Activated T-cell treated with anti-CD3 and anti-CD28 coated beads, Interleukin-2, amount 50 U/mL, for 72 hours (primary cell): ENCODE measurements at regions not wholly inside any gene's neighbourhood (a gene's known extent, or its start where the extent isn't known, plus 50 kb on each side); places are given as distances from the start of the nearest gene placed in this dataset.

Source experiments
- ATAC-seq, 2 donors: fragments of 150-1000 bp; cut with Tn5 transposase; replicated peaks in 1 of 2; 2 replicates each; pipeline ENCODE4 v1.10.0; 2021; ENCODE audit warnings: moderate library complexity in 2 of 2, mild to moderate bottlenecking in 1 of 2
- DNase-seq, 2 donors: peaks; one replicate each; pipeline ENCODE4 v3.0.0; 2021 to 2022; ENCODE audit warnings: mixed read lengths in 1 of 2
- H3K27ac Mint-ChIP-seq: one replicate; pipeline ENCODE4 v1.8.0; 2022; ENCODE audit warnings: mild to moderate bottlenecking, moderate library complexity, mixed read lengths
- H3K27me3 Mint-ChIP-seq: one replicate; pipeline ENCODE4 v1.8.0; 2022; ENCODE audit warnings: low read depth, mixed read lengths
- H3K36me3 Mint-ChIP-seq, 2 donors: one replicate each; pipeline ENCODE4 v1.8.0; 2022; ENCODE audit warnings: mixed read lengths in 2 of 2, mild to moderate bottlenecking in 1 of 2; ENCODE audit not compliant: insufficient read depth in 2 of 2
- H3K4me1 Mint-ChIP-seq: one replicate; pipeline ENCODE4 v1.8.0; 2022; ENCODE audit warnings: low read depth, mixed read lengths
- H3K4me3 Mint-ChIP-seq, 2 donors: one replicate each; pipeline ENCODE4 v1.8.0; 2022; ENCODE audit warnings: mild to moderate bottlenecking in 2 of 2, mixed read lengths in 2 of 2, moderate library complexity in 2 of 2
- H3K9me3 Mint-ChIP-seq, 2 donors: one replicate each; pipeline ENCODE4 v1.8.0; 2022; ENCODE audit warnings: mixed read lengths in 2 of 2

GRCh38 chr9:87342743-87343142 lies 154.9 kb upstream of the DAPK1 start:
- DNase-seq (no peak), ATAC-seq (no peak)
- no peak overlapping the region for H3K4me3 Mint-ChIP-seq
- H3K27me3 Mint-ChIP-seq = peaks cover 62% of the 10 kb centered on the region
- no peak overlapping the region for H3K27ac Mint-ChIP-seq
- H3K9me3 Mint-ChIP-seq = no peaks in the 10 kb centered on the region
- H3K4me1 Mint-ChIP-seq = peaks cover 6% of the 10 kb centered on the region
- H3K36me3 Mint-ChIP-seq = no peaks in the 10 kb centered on the region

- ATAC-seq (no peak), DNase-seq (no peak)
- Mint-ChIP-seq H3K9me3 (no peaks in the 10 kb centered on the region), H3K4me1 (no peaks in the 10 kb centered on the region), H3K27ac (no peak overlapping the region), H3K36me3 (no peaks in the 10 kb centered on the region), H3K27me3 (peaks cover 50% of the 10 kb centered on the region), H3K4me3 (no peak overlapping the region)
Measured at GRCh38 chr9:87343816-87344430, 153.7 kb upstream of the DAPK1 start.

GRCh38 chr9:87346061-87346665 lies 151.5 kb upstream of the DAPK1 start:
- no peaks in the 10 kb centered on the region for H3K36me3 Mint-ChIP-seq
- DNase-seq (no peak), ATAC-seq (no peak)
- H3K9me3 Mint-ChIP-seq = peaks cover 0 to 4% of the 10 kb centered on the region in 2 donors
- no peak overlapping the region for H3K27ac Mint-ChIP-seq
- no peaks in the 10 kb centered on the region for H3K4me1 Mint-ChIP-seq
- peaks cover 33% of the 10 kb centered on the region for H3K27me3 Mint-ChIP-seq
- no peak overlapping the region for H3K4me3 Mint-ChIP-seq

GRCh38 chr9:87350915-87351314 lies 146.8 kb upstream of the DAPK1 start:
- DNase-seq = no peak
- no peaks in the 10 kb centered on the region for H3K36me3 Mint-ChIP-seq
- ATAC-seq = no peak
- H3K4me1 Mint-ChIP-seq = no peaks in the 10 kb centered on the region
- peaks cover 41% of the 10 kb centered on the region for H3K27me3 Mint-ChIP-seq
- no peak overlapping the region for H3K4me3 Mint-ChIP-seq
- H3K27ac Mint-ChIP-seq = no peak overlapping the region
- peaks cover 0 to 4% of the 10 kb centered on the region in 2 donors for H3K9me3 Mint-ChIP-seq

GRCh38 chr9:87353301-87353700 lies 144.4 kb upstream of the DAPK1 start:
- H3K4me1 Mint-ChIP-seq = no peaks in the 10 kb centered on the region
- H3K36me3 Mint-ChIP-seq = no peaks in the 10 kb centered on the region
- peaks cover 28% of the 10 kb centered on the region for H3K27me3 Mint-ChIP-seq
- H3K27ac Mint-ChIP-seq = no peak overlapping the region
- ATAC-seq (no peak), DNase-seq (no peak)
- H3K9me3 Mint-ChIP-seq = peaks cover 0 to 4% of the 10 kb centered on the region in 2 donors
- H3K4me3 Mint-ChIP-seq = no peak overlapping the region

- Mint-ChIP-seq H3K4me3 (no peak overlapping the region), H3K9me3 (peaks cover 0 to 2% of the 10 kb centered on the region in 2 donors), H3K4me1 (no peaks in the 10 kb centered on the region), H3K27ac (no peak overlapping the region), H3K27me3 (peaks cover 36% of the 10 kb centered on the region), H3K36me3 (no peaks in the 10 kb centered on the region)
- DNase-seq = no peak
- ATAC-seq = no peak
Measured at GRCh38 chr9:87354147-87354546, 143.5 kb upstream of the DAPK1 start.

GRCh38 chr9:87357600-87357999 lies 140.1 kb upstream of the DAPK1 start:
- no peaks in the 10 kb centered on the region for H3K4me1 Mint-ChIP-seq
- H3K27me3 Mint-ChIP-seq = peaks cover 54% of the 10 kb centered on the region
- no peak overlapping the region for H3K4me3 Mint-ChIP-seq
- DNase-seq (no peak), ATAC-seq (no peak)
- no peak overlapping the region for H3K27ac Mint-ChIP-seq
- peaks cover 0 to 1% of the 10 kb centered on the region in 2 donors for H3K36me3 Mint-ChIP-seq
- no peaks in the 10 kb centered on the region for H3K9me3 Mint-ChIP-seq

- Mint-ChIP-seq H3K27me3 (peaks cover 52% of the 10 kb centered on the region), H3K4me1 (no peaks in the 10 kb centered on the region), H3K27ac (no peak overlapping the region), H3K9me3 (peaks cover 0 to under 1% of the 10 kb centered on the region in 2 donors), H3K4me3 (no peak overlapping the region), H3K36me3 (peaks cover 0 to 1% of the 10 kb centered on the region in 2 donors)
- DNase-seq (no peak), ATAC-seq (no peak)
Measured at GRCh38 chr9:87359264-87359663, 138.4 kb upstream of the DAPK1 start.

- Mint-ChIP-seq H3K4me1 (no peaks in the 10 kb centered on the region), H3K27ac (no peak overlapping the region), H3K9me3 (peaks cover 0 to 7% of the 10 kb centered on the region in 2 donors), H3K36me3 (peaks cover 0 to 1% of the 10 kb centered on the region in 2 donors), H3K4me3 (no peak overlapping the region), H3K27me3 (peaks cover 51% of the 10 kb centered on the region)
- DNase-seq (no peak), ATAC-seq (no peak)
Measured at GRCh38 chr9:87359958-87360601, 137.6 kb upstream of the DAPK1 start.

GRCh38 chr9:87370049-87370685 lies 127.5 kb upstream of the DAPK1 start:
- Mint-ChIP-seq H3K9me3 (no peaks in the 10 kb centered on the region), H3K4me1 (peaks cover 10% of the 10 kb centered on the region), H3K27me3 (peaks cover 58% of the 10 kb centered on the region), H3K4me3 (no peak overlapping the region), H3K27ac (no peak overlapping the region), H3K36me3 (peaks cover 0 to 2% of the 10 kb centered on the region in 2 donors)
- no peak for DNase-seq
- no peak for ATAC-seq

GRCh38 chr9:87371795-87372355 lies 125.8 kb upstream of the DAPK1 start:
- Mint-ChIP-seq H3K27me3 (peaks cover 71% of the 10 kb centered on the region), H3K36me3 (peaks cover 0 to 2% of the 10 kb centered on the region in 2 donors), H3K27ac (no peak overlapping the region), H3K9me3 (no peaks in the 10 kb centered on the region), H3K4me1 (peaks cover 10% of the 10 kb centered on the region), H3K4me3 (no peak overlapping the region)
- ATAC-seq (no peak), DNase-seq (no peak)

- no peak for ATAC-seq
- H3K4me1 Mint-ChIP-seq = peaks cover 10% of the 10 kb centered on the region
- peaks cover 0 to 2% of the 10 kb centered on the region in 2 donors for H3K36me3 Mint-ChIP-seq
- H3K27ac Mint-ChIP-seq = no peak overlapping the region
- no peaks in the 10 kb centered on the region for H3K9me3 Mint-ChIP-seq
- peaks cover 71% of the 10 kb centered on the region for H3K27me3 Mint-ChIP-seq
- no peak for DNase-seq
- H3K4me3 Mint-ChIP-seq = no peak overlapping the region
Measured at GRCh38 chr9:87372356-87372851, 125.3 kb upstream of the DAPK1 start.
